ENCODE measurements at regions not wholly inside any gene's neighbourhood (a gene's known extent, or its start where the extent isn't known, plus 50 kb on each side); places are given as distances from the start of the nearest gene placed in this dataset.

DNA sequence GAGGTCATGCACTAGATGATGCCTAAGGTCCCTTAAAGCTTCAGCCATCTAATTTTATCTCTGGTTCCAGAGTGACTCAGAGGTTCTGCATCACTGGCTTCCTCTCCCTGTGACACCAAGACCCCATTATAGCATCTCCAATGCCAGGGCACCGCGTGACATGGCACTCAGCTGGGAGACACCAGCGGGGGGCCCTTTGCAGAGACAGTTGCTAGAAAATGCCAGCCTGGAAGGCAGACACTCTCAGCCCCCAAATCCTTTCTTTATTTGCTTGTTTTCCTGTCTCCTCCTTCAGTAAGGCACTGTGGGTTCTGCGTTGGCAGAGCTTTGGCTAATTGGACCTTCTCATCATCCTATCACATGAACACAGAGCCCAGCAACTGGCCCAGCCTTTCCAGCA is 123.5 kb upstream of the VRK1 start:
- ChIA-PET CTCF (no interaction called here), POLR2A (no interaction called here)
- H3K36me3 ChIP-seq (ENCODE audit: control insufficient read depth, insufficient read depth, low read length), result no peaks in the 10 kb centered on the region
- H3K4me3 ChIP-seq (ENCODE audit: low read depth, low read length), result no peak overlapping the region
- no peak for DNase-seq (ENCODE audit: low read depth)
- no peaks in the 10 kb centered on the region for H3K27me3 ChIP-seq (ENCODE audit: control insufficient read depth, insufficient read depth, low read length)
- TF ChIP-seq, protein P1, sequence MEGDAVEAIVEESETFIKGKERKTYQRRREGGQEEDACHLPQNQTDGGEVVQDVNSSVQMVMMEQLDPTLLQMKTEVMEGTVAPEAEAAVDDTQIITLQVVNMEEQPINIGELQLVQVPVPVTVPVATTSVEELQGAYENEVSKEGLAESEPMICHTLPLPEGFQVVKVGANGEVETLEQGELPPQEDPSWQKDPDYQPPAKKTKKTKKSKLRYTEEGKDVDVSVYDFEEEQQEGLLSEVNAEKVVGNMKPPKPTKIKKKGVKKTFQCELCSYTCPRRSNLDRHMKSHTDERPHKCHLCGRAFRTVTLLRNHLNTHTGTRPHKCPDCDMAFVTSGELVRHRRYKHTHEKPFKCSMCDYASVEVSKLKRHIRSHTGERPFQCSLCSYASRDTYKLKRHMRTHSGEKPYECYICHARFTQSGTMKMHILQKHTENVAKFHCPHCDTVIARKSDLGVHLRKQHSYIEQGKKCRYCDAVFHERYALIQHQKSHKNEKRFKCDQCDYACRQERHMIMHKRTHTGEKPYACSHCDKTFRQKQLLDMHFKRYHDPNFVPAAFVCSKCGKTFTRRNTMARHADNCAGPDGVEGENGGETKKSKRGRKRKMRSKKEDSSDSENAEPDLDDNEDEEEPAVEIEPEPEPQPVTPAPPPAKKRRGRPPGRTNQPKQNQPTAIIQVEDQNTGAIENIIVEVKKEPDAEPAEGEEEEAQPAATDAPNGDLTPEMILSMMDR (IDR thresholded peaks at IDR 0.05; ENCODE audit: insufficient read depth, low read depth, low read length), result no peak

- ChIA-PET CTCF (no interaction called here), POLR2A (no interaction called here)
- Histone ChIP-seq H3K36me3 (ENCODE audit: control insufficient read depth, insufficient read depth, low read length) (no peaks in the 10 kb centered on the region), H3K4me3 (ENCODE audit: low read depth, low read length) (no peak overlapping the region), H3K27me3 (ENCODE audit: control insufficient read depth, insufficient read depth, low read length) (no peaks in the 10 kb centered on the region)
- TF ChIP-seq, protein P1 (IDR thresholded peaks at IDR 0.05; ENCODE audit: insufficient read depth, low read depth, low read length), result no peak
- no peak for DNase-seq (ENCODE audit: low read depth)
Observed at GRCh38 chr14:96674121-96674520, 123.1 kb upstream of the VRK1 start.

DNA sequence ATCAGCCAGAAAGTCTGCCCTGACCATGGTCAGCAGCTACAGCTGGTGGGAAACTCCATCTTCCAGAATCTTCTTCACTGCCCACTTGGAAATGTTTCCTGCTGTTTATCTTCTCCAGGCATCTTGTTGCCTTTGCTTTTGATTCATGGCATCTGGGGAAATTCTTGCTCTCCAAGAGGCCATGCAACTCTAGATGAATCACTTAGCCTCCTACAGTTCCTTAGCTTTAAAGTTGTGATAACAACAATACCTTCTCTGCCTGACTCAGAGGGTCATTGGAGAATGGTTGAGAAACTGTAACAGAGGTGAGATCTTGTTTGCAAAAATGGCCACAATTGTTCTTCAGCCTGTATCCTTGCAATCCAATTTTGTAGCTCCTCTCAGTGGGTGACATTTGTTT is 121.0 kb upstream of the VRK1 start:
- TF ChIP-seq, protein P1 (IDR thresholded peaks at IDR 0.05; ENCODE audit: insufficient read depth, low read depth, low read length), result no peak
- H3K27me3 ChIP-seq (ENCODE audit: control insufficient read depth, insufficient read depth, low read length), result no peaks in the 10 kb centered on the region
- POLR2A ChIA-PET, result no interaction called here
- CTCF ChIA-PET, result no interaction called here
- no peaks in the 10 kb centered on the region for H3K36me3 ChIP-seq (ENCODE audit: control insufficient read depth, insufficient read depth, low read length)
- no peak for DNase-seq (ENCODE audit: low read depth)
- H3K4me3 ChIP-seq (ENCODE audit: low read depth, low read length), result no peak overlapping the region

- CTCF ChIA-PET, result no interaction called here
- DNase-seq (ENCODE audit: low read depth), result no peak
- no peaks in the 10 kb centered on the region for H3K36me3 ChIP-seq (ENCODE audit: control insufficient read depth, insufficient read depth, low read length)
Observed at GRCh38 chr14:96681829-96682228, 115.4 kb upstream of the VRK1 start.

GRCh38 chr14:96682401-96682800 is 114.8 kb upstream of the VRK1 start:
- H3K27me3 ChIP-seq (ENCODE audit: control insufficient read depth, insufficient read depth, low read length), result no peaks in the 10 kb centered on the region
- no peak overlapping the region for H3K4me3 ChIP-seq (ENCODE audit: low read depth, low read length)
- ChIA-PET CTCF (no interaction called here), POLR2A (no interaction called here)
- DNase-seq (ENCODE audit: low read depth), result no peak
- no peaks in the 10 kb centered on the region for H3K36me3 ChIP-seq (ENCODE audit: control insufficient read depth, insufficient read depth, low read length)
- TF ChIP-seq, protein P1 (IDR thresholded peaks at IDR 0.05; ENCODE audit: insufficient read depth, low read depth, low read length), result no peak

More at GRCh38 chr14:96681829-96682228, 115.4 kb upstream of the VRK1 start:
- POLR2A ChIA-PET, result no interaction called here
- no peaks in the 10 kb centered on the region for H3K27me3 ChIP-seq (ENCODE audit: control insufficient read depth, insufficient read depth, low read length)
- TF ChIP-seq, protein P1 (IDR thresholded peaks at IDR 0.05; ENCODE audit: insufficient read depth, low read depth, low read length), result no peak
- no peak overlapping the region for H3K4me3 ChIP-seq (ENCODE audit: low read depth, low read length)

Data from BJ (cell line).